ENCODE measurements at regions not wholly inside any gene's neighbourhood (a gene's known extent, or its start where the extent isn't known, plus 50 kb on each side); places are given as distances from the start of the nearest gene placed in this dataset.

GRCh38 chr9:105854026-105854782, 159.9 kb downstream of the TMEM38B start:
- H3K4me3 ChIP-seq (ENCODE audit: low read depth, low read length) = no peak overlapping the region
- TF ChIP-seq CTCF (IDR thresholded peaks at IDR 0.05; ENCODE audit: low read depth, low read length) = no peak

- TF ChIP-seq CTCF (IDR thresholded peaks at IDR 0.05; ENCODE audit: low read depth, low read length) = no peak
- H3K4me3 ChIP-seq (ENCODE audit: low read depth, low read length) = no peak overlapping the region
Measured at GRCh38 chr9:105854783-105855724, 160.7 kb downstream of the TMEM38B start.

GRCh38 chr9:105855987-105856386, 161.6 kb downstream of the TMEM38B start:
- no peak for TF ChIP-seq CTCF (IDR thresholded peaks at IDR 0.05; ENCODE audit: low read depth, low read length)
- no peak overlapping the region for H3K4me3 ChIP-seq (ENCODE audit: low read depth, low read length)

- H3K4me3 ChIP-seq (ENCODE audit: low read depth, low read length) = no peak overlapping the region
- TF ChIP-seq CTCF (IDR thresholded peaks at IDR 0.05; ENCODE audit: low read depth, low read length) = no peak
Measured at GRCh38 chr9:105858006-105858690, 163.8 kb downstream of the TMEM38B start.

GRCh38 chr9:105858877-105859276, 164.5 kb downstream of the TMEM38B start:
- TF ChIP-seq CTCF (IDR thresholded peaks at IDR 0.05; ENCODE audit: low read depth, low read length) = no peak
- H3K4me3 ChIP-seq (ENCODE audit: low read depth, low read length) = no peak overlapping the region

GRCh38 chr9:105859428-105860091, 165.2 kb downstream of the TMEM38B start:
- no peak overlapping the region for H3K4me3 ChIP-seq (ENCODE audit: low read depth, low read length)
- no peak for TF ChIP-seq CTCF (IDR thresholded peaks at IDR 0.05; ENCODE audit: low read depth, low read length)

Data from WI38 (cell line).